CD4-positive, alpha-beta T cell treated with Interleukin-6 for 4 hours (primary cell): ENCODE measurements at regions not wholly inside any gene's neighbourhood (a gene's known extent, or its start where the extent isn't known, plus 50 kb on each side); places are given as distances from the start of the nearest gene placed in this dataset.
"Not testable (repeated sequence)": the region's sequence is repeated elsewhere in the genome, so short reads cannot be mapped to it uniquely, and the experiment has no call there.

ENCODE experiments used
- DNase-seq: peaks from one replicate; pipeline ENCODE4 v3.0.0-alpha.2; 2020; ENCODE audit warnings: mixed read lengths

- DNase-seq: no peak
These were observed 162.4 kb upstream of the MEOX2 start for GRCh38 chr7:15848901-15849300.

GRCh38 chr7:15848362-15848761 lies 161.9 kb upstream of the MEOX2 start:
- DNase-seq: no peak

- no peak for DNase-seq
These were observed 159.4 kb upstream of the MEOX2 start for GRCh38 chr7:15845868-15846267.

- DNase-seq: no peak
These were observed 159.0 kb upstream of the MEOX2 start for GRCh38 chr7:15845461-15845860.

- DNase-seq: no peak
These were observed 153.1 kb upstream of the MEOX2 start for GRCh38 chr7:15839416-15840100.

GRCh38 chr7:15838265-15838664 lies 151.8 kb upstream of the MEOX2 start:
- DNase-seq: no peak

GRCh38 chr7:15837306-15837950 lies 150.9 kb upstream of the MEOX2 start:
- DNase-seq: no peak

GRCh38 chr7:15836651-15837050 lies 150.2 kb upstream of the MEOX2 start:
- DNase-seq: no peak

GRCh38 chr7:15836041-15836440 lies 149.6 kb upstream of the MEOX2 start:
- DNase-seq: no peak

GRCh38 chr7:15834446-15834845 lies 148.0 kb upstream of the MEOX2 start:
- DNase-seq: no peak

GRCh38 chr7:15832996-15833395 lies 146.5 kb upstream of the MEOX2 start:
- DNase-seq: no peak

GRCh38 chr7:15831606-15832005 lies 145.1 kb upstream of the MEOX2 start:
- no peak for DNase-seq

GRCh38 chr7:15829691-15830090 lies 143.2 kb upstream of the MEOX2 start:
- DNase-seq: no peak

- no peak for DNase-seq
These were observed 142.4 kb upstream of the MEOX2 start for GRCh38 chr7:15828881-15829280.

GRCh38 chr7:15821484-15822427 lies 135.3 kb upstream of the MEOX2 start:
- no peak for DNase-seq

- DNase-seq: no peak
These were observed 133.8 kb upstream of the MEOX2 start for GRCh38 chr7:15820319-15820718.

GRCh38 chr7:15816835-15817426 lies 130.4 kb upstream of the MEOX2 start:
- no peak for DNase-seq

- no peak for DNase-seq
These were observed 127.0 kb upstream of the MEOX2 start for GRCh38 chr7:15813448-15813847.

GRCh38 chr7:15810383-15810782 lies 123.9 kb upstream of the MEOX2 start:
- DNase-seq: not testable (repeated sequence)

GRCh38 chr7:15809936-15810335 lies 123.5 kb upstream of the MEOX2 start:
- DNase-seq: not testable (repeated sequence)

- no peak for DNase-seq
These were observed 119.4 kb upstream of the MEOX2 start for GRCh38 chr7:15805891-15806290.

GRCh38 chr7:15802425-15802824 lies 115.9 kb upstream of the MEOX2 start:
- DNase-seq: no peak

- DNase-seq: no peak
These were observed 115.1 kb upstream of the MEOX2 start for GRCh38 chr7:15801551-15801950.
